ENCODE measurements at regions not wholly inside any gene's neighbourhood (a gene's known extent, or its start where the extent isn't known, plus 50 kb on each side); places are given as distances from the start of the nearest gene placed in this dataset.

DNA sequence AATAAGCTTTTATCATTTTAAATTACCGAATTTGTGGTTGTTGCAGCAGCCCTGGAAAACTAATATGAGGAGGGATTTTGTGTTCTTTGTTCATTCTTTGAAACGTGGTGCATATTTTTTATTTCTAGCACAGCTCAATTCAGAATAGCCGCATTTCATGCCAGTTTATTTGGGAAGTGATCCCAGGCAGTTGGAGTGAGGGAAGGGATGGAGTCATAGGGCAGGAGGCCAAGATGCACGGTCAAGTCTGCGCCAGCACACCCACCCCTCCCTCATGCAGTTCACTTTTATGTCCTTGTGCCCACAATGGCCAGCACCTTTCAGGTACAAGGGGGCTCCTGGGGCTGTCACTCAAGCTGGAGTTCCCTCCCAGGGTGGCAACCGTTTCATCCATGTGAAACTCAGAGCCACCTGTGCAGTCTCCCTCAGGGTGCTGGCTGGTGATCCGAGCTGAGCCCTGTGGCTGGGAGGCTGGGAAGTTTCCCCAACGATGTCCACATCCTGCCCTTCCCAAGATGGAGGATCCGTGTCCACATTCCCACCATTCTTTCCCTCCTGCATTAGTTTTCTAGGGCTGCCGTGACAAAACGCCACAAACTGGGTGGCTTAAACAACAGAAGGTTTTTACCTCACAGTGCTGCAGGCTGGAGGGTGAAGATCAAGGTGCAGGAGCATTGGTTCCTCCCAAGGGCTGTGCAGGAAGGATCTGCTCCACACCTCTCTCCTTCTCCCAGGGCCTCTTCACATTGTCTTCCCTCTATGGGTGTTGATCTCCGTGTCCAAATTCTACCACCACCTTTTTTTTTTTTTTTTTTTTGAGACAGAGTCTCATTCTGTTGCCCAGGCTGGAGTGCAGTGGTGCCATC, 68.5 kb upstream of the ITGA6 start:
- no peak overlapping the region for H3K4me3 ChIP-seq (ENCODE audit: low read depth, low read length)
- in situ Hi-C loops (cut with HindIII; ENCODE audit: low sequenced_read_pairs), result no loop called here
- DNase-seq (ENCODE audit: low read depth, low spot score), result peak; percentile 16
- TF ChIP-seq, protein P1, sequence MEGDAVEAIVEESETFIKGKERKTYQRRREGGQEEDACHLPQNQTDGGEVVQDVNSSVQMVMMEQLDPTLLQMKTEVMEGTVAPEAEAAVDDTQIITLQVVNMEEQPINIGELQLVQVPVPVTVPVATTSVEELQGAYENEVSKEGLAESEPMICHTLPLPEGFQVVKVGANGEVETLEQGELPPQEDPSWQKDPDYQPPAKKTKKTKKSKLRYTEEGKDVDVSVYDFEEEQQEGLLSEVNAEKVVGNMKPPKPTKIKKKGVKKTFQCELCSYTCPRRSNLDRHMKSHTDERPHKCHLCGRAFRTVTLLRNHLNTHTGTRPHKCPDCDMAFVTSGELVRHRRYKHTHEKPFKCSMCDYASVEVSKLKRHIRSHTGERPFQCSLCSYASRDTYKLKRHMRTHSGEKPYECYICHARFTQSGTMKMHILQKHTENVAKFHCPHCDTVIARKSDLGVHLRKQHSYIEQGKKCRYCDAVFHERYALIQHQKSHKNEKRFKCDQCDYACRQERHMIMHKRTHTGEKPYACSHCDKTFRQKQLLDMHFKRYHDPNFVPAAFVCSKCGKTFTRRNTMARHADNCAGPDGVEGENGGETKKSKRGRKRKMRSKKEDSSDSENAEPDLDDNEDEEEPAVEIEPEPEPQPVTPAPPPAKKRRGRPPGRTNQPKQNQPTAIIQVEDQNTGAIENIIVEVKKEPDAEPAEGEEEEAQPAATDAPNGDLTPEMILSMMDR (IDR thresholded peaks at IDR 0.05; ENCODE audit: low read depth, low read length), result no peak

DNA sequence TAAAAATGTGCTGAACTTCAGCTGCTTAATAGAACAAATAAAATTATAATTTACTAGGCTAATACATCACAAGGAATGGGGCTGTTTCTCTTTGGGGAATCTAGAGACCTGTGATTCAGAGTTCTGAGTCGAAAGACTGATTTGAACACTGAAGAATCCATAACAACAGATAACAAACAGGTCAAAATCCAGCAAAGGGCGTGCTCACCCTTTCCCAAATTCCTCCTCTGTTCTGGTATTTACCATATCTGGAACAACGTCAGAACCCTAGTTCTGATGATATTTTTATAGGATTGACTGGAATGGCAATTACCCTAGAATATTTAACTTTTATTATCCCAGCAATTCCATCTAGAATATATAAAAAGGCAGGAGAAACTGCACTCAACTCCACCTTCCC, 66.0 kb upstream of the ITGA6 start:
- no peak overlapping the region for H3K4me3 ChIP-seq (ENCODE audit: low read depth, low read length)
- DNase-seq (ENCODE audit: low read depth, low spot score), result no peak
- TF ChIP-seq, protein P1 (IDR thresholded peaks at IDR 0.05; ENCODE audit: low read depth, low read length), result no peak
- in situ Hi-C loops (cut with HindIII; ENCODE audit: low sequenced_read_pairs), result no loop called here

DNA sequence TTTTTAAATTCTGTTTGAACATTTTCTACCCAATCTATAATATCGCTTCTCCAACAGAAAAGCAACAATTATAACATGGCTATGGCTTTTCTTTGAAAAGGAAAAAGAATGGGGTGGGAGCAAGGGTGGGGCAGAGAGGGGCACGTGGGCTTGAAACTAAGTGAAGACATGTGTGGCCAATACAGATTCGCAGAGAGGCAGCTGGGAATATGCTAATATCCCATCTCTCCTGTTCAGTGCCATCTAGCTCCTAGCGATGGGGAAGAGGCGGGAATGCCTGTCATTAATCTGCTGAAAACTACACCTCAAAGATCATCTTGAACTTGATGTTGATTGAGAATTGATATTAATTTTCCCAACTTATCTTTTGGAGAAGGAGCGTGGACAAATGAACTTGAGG, 65.5 kb upstream of the ITGA6 start:
- DNase-seq (ENCODE audit: low read depth, low spot score), result no peak
- in situ Hi-C loops (cut with HindIII; ENCODE audit: low sequenced_read_pairs), result no loop called here
- H3K4me3 ChIP-seq (ENCODE audit: low read depth, low read length), result no peak overlapping the region
- TF ChIP-seq, protein P1 (IDR thresholded peaks at IDR 0.05; ENCODE audit: low read depth, low read length), result no peak

GRCh38 chr2:172364261-172364660, 63.1 kb upstream of the ITGA6 start:
- no peak for DNase-seq (ENCODE audit: low read depth, low spot score)
- H3K4me3 ChIP-seq (ENCODE audit: low read depth, low read length), result no peak overlapping the region
- TF ChIP-seq, protein P1 (IDR thresholded peaks at IDR 0.05; ENCODE audit: low read depth, low read length), result no peak
- in situ Hi-C loops (cut with HindIII; ENCODE audit: low sequenced_read_pairs), result no loop called here

- H3K4me3 ChIP-seq (ENCODE audit: low read depth, low read length), result no peak overlapping the region
- DNase-seq (ENCODE audit: low read depth, low spot score), result no peak
- TF ChIP-seq, protein P1 (IDR thresholded peaks at IDR 0.05; ENCODE audit: low read depth, low read length), result no peak
- in situ Hi-C loops (cut with HindIII; ENCODE audit: low sequenced_read_pairs), result no loop called here
Observed at GRCh38 chr2:172366596-172367150, 60.7 kb upstream of the ITGA6 start.

DNA sequence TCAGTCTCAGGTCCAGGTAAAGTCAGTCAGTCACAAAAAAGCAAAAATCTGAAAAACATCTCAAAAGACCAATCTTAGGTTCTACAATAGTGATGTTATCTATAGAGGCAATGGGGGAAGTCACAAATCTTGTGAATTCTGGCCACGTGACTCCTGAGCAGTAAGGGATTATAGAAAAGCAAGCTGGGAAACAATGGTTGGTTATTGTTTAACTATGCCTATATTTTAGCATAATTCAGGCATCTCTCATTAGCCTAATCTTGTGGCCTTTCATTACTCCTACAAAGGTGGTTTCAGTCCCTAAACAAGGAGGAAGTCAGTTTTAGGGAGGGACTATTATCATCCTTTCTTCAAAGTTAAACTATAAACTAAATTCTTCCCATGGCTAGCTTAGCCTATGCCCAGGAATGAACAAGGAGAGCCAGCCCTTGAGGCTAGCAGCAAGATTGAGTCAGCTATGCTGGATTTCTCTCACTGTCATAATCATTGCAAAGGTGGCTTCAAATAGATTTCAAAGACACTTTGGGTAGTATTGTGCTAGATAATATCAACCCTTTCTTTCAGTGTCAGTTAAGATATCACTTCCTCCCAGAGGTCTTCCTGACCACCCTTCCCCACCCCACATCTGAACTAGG, 56.4 kb upstream of the ITGA6 start:
- H3K4me3 ChIP-seq (ENCODE audit: low read depth, low read length), result no peak overlapping the region
- in situ Hi-C loops (cut with HindIII; ENCODE audit: low sequenced_read_pairs), result no loop called here
- DNase-seq (ENCODE audit: low read depth, low spot score), result no peak
- TF ChIP-seq, protein P1 (IDR thresholded peaks at IDR 0.05; ENCODE audit: low read depth, low read length), result no peak
